ENCODE measurements at regions not wholly inside any gene's neighbourhood (a gene's known extent, or its start where the extent isn't known, plus 50 kb on each side); places are given as distances from the start of the nearest gene placed in this dataset.

DNA sequence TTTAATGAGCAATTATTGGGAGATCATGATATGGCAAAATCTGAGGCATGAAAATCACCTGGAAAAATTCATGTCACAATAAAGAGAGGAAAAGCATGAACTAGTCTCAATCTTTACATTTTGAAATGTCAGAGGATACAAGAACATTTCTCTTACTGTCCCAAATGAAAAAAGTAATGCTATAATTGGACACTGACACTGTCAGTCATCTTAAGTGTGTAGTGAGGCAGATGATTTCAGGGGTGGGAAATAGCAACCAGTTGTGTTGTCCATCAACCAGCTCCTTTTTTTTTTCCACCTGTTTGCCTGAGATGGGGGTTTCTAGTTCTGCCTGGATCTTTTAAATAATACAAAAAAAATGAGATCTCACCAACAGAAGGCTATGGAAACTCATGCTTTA lies 646.2 kb downstream of the KCNT2 start:
- no peak for DNase-seq (ENCODE audit: low read depth)
- no peak overlapping the region for H3K4me3 ChIP-seq (ENCODE audit: low read depth, low read length)

DNA sequence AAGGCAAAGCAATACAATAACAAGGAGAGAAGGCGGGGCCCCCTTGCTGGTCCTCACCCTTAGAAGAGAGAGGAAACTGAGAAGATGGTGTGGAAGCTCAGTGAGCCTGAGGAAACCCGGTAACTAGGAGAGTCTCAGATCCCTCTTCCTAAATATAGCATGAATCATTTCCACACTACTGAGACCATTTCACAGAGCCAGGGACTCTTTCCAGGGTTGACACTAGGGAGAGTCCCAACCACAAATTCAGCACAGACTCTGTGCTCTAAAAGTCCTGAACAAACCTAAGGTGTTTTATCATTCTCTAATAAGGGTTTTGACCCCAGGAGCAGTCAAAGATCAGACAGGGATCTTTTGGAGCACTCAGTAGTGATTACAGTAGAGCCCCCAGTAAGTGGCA lies 647.7 kb downstream of the KCNT2 start:
- TF ChIP-seq, protein P1, sequence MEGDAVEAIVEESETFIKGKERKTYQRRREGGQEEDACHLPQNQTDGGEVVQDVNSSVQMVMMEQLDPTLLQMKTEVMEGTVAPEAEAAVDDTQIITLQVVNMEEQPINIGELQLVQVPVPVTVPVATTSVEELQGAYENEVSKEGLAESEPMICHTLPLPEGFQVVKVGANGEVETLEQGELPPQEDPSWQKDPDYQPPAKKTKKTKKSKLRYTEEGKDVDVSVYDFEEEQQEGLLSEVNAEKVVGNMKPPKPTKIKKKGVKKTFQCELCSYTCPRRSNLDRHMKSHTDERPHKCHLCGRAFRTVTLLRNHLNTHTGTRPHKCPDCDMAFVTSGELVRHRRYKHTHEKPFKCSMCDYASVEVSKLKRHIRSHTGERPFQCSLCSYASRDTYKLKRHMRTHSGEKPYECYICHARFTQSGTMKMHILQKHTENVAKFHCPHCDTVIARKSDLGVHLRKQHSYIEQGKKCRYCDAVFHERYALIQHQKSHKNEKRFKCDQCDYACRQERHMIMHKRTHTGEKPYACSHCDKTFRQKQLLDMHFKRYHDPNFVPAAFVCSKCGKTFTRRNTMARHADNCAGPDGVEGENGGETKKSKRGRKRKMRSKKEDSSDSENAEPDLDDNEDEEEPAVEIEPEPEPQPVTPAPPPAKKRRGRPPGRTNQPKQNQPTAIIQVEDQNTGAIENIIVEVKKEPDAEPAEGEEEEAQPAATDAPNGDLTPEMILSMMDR (IDR thresholded peaks at IDR 0.05; ENCODE audit: insufficient read depth, low read depth, low read length, missing control alignments): no peak
- H3K4me3 ChIP-seq (ENCODE audit: low read depth, low read length): no peak overlapping the region
- DNase-seq (ENCODE audit: low read depth): peak; percentile 21

More for the DNA sequence above, 646.2 kb downstream of the KCNT2 start:
- TF ChIP-seq, protein P1 (IDR thresholded peaks at IDR 0.05; ENCODE audit: insufficient read depth, low read depth, low read length, missing control alignments): no peak

DNA sequence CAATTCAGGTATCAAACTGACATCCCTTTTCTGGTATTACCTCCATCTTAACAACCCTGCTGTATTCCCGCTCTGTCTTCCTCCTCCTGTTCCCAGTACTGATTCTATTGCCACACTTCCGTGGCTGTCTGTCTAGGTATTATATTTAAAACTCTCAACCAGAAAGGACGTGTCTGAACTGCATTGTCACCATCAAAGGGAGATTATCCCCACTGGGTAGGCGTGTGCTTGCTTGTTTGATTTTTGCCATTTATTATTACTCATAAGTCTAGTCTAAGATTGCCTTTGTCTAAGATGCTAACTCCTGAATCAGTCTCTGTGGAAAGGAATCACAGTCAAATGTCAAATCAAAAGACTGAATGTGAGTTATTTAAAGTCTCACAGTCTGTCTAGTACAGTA lies 650.1 kb downstream of the KCNT2 start:
- TF ChIP-seq, protein P1 (IDR thresholded peaks at IDR 0.05; ENCODE audit: insufficient read depth, low read depth, low read length, missing control alignments): no peak
- DNase-seq (ENCODE audit: low read depth): no peak

DNA sequence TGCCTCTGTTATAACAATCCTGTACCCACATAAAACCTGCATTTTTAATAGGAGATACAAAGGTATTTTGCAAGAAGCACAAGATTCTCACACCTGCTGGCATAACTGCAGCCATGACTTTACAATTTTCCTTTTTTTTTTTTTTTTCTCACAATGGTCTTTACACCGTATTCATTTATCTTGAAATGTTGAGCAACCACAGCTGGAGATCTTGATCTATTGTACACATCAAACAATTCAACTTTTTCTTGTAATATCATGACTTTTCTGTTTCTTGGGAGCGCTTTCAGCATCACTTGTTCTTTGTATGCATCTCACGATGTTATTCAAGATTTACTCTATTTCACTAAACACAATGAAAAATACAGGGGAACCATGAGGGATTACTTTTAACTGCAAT lies 651.4 kb downstream of the KCNT2 start:
- no peak overlapping the region for H3K4me3 ChIP-seq (ENCODE audit: low read depth, low read length)
- TF ChIP-seq, protein P1 (IDR thresholded peaks at IDR 0.05; ENCODE audit: insufficient read depth, low read depth, low read length, missing control alignments): no peak
- DNase-seq (ENCODE audit: low read depth): no peak

More for the DNA sequence above, 650.1 kb downstream of the KCNT2 start:
- H3K4me3 ChIP-seq (ENCODE audit: low read depth, low read length): no peak overlapping the region

DNA sequence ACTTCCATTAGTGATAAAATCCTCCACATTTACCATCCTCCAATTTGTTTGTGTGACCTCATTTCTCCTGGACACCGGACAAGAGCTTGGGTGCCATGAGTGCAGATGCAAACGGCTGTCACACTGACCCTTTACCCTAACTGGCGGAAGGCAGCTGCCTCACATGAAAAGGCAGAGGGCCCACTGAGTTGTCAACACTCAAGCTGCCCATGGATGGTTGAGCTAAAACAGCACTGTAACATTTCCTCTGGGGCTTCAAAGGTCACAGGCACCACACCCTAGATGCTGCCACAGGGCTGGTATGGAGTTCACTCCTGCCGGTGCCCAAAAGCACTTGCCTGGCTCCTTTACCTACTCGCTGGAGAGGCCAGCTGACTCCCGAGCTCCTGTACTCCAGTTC lies 653.4 kb downstream of the KCNT2 start:
- DNase-seq (ENCODE audit: low read depth): no peak
- H3K4me3 ChIP-seq (ENCODE audit: low read depth, low read length): no peak overlapping the region
- TF ChIP-seq, protein P1 (IDR thresholded peaks at IDR 0.05; ENCODE audit: insufficient read depth, low read depth, low read length, missing control alignments): no peak

DNA sequence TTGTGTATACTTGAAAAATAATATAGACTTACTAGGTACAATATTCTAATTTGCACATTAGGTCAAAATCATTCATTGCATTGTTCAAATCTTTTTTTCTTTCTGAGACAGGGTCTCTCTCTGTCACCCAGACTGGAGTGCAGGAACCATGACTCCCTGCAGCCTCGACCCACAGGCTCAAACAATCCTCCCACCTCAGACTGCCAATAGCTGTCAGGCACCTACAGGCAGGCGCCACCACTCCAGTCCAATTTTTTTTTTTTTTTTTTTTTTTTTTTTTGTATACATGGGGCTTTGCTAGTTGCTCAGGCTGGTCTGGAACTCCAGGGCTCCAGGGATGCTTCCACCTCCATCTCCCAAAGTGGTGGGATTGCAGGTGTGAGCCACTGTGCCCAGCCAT lies 656.9 kb downstream of the KCNT2 start:
- TF ChIP-seq, protein P1 (IDR thresholded peaks at IDR 0.05; ENCODE audit: insufficient read depth, low read depth, low read length, missing control alignments): no peak
- H3K4me3 ChIP-seq (ENCODE audit: low read depth, low read length): no peak overlapping the region
- DNase-seq (ENCODE audit: low read depth): no peak

DNA sequence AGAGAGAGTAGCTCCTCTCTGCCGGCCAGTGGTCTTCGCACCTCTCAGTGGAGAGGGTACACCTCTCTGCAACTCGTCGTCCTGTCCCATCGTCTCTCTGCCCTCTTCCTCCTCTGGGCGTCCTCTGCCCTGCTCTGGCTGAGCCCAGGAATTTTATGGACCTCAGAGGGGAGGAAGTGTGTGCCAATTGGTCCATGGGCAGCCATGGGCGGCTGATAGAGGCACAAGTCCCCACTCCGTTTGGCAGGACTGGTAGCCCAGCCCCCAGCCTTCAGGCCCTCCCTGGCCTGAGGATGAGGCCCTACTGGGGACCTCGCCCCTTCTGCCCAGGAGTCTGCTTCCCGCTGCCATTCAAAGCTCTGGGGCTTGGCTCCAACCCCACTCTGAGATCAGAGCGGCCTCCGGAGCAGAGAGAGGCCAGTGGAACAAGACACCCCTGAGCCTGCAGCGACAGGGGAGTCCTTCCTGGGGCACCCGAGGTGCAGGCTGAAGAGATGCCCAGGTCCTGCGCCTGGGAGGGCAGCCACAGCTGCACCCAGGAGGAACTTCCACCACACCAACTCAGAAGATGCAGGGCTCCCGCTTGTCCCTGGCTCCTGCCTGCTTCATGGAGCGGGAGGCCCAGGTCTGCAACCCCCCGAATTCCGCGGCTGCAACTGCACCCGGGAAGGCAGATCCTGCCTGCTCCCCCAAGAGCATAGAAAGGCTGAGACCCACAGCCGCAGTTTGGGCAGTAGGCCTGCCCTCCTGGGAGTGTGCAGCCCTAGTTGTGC lies 659.9 kb downstream of the KCNT2 start:
- TF ChIP-seq, protein P1 (IDR thresholded peaks at IDR 0.05; ENCODE audit: insufficient read depth, low read depth, low read length, missing control alignments): no peak
- DNase-seq (ENCODE audit: low read depth): no peak
- H3K4me3 ChIP-seq (ENCODE audit: low read depth, low read length): no peak overlapping the region
